T-helper 1 cell treated with Interleukin-12 subunit alpha and Interleukin-12 subunit beta and Interleukin-4 antibody, amounts not matched to agents 30 ng/mL and 1 ng/mL, for 36 hours (primary cell): ENCODE measurements at regions not wholly inside any gene's neighbourhood (a gene's known extent, or its start where the extent isn't known, plus 50 kb on each side); places are given as distances from the start of the nearest gene placed in this dataset.

Source experiments
- intact Hi-C: fragments of 100-400 bp; cut with micrococcal nuclease; formaldehyde crosslinking; loops from one replicate; pipeline ENCODE4 v1.15.1; 2024

GRCh38 chr13:73194310-73194709 is 135.5 kb downstream of the KLF5 start:
- intact Hi-C loops = no loop called here

- intact Hi-C loops = no loop called here
These were observed 134.7 kb downstream of the KLF5 start for GRCh38 chr13:73193554-73193953.

GRCh38 chr13:73190477-73190876 is 131.7 kb downstream of the KLF5 start:
- intact Hi-C loops = no loop called here

- intact Hi-C loops = no loop called here
These were observed 131.0 kb downstream of the KLF5 start for GRCh38 chr13:73189776-73190175.

- intact Hi-C loops = no loop called here
These were observed 130.6 kb downstream of the KLF5 start for GRCh38 chr13:73189362-73189761.

GRCh38 chr13:73187106-73187505 is 128.3 kb downstream of the KLF5 start:
- intact Hi-C loops = no loop called here

- intact Hi-C loops = no loop called here
These were observed 121.0 kb downstream of the KLF5 start for GRCh38 chr13:73179650-73180274.

- intact Hi-C loops = no loop called here
These were observed 119.2 kb downstream of the KLF5 start for GRCh38 chr13:73177916-73178565.

GRCh38 chr13:73177017-73177416 is 118.2 kb downstream of the KLF5 start:
- intact Hi-C loops = no loop called here

GRCh38 chr13:73174521-73175010 is 115.8 kb downstream of the KLF5 start:
- intact Hi-C loops = no loop called here

GRCh38 chr13:73173279-73173811 is 114.5 kb downstream of the KLF5 start:
- intact Hi-C loops = no loop called here

- intact Hi-C loops = no loop called here
These were observed 113.1 kb downstream of the KLF5 start for GRCh38 chr13:73171926-73172325.

- intact Hi-C loops = no loop called here
These were observed 112.5 kb downstream of the KLF5 start for GRCh38 chr13:73171271-73171682.

GRCh38 chr13:73169971-73170370 is 111.2 kb downstream of the KLF5 start:
- intact Hi-C loops = no loop called here

GRCh38 chr13:73168953-73169401 is 110.2 kb downstream of the KLF5 start:
- intact Hi-C loops = no loop called here

- intact Hi-C loops = no loop called here
These were observed 109.6 kb downstream of the KLF5 start for GRCh38 chr13:73168226-73168952.

GRCh38 chr13:73167028-73167820 is 108.4 kb downstream of the KLF5 start:
- intact Hi-C loops = no loop called here

GRCh38 chr13:73166204-73166603 is 107.4 kb downstream of the KLF5 start:
- intact Hi-C loops = no loop called here

GRCh38 chr13:73162912-73163911 is 104.4 kb downstream of the KLF5 start:
- intact Hi-C loops = no loop called here
